ENCODE measurements at regions not wholly inside any gene's neighbourhood (a gene's known extent, or its start where the extent isn't known, plus 50 kb on each side); places are given as distances from the start of the nearest gene placed in this dataset.

DNA sequence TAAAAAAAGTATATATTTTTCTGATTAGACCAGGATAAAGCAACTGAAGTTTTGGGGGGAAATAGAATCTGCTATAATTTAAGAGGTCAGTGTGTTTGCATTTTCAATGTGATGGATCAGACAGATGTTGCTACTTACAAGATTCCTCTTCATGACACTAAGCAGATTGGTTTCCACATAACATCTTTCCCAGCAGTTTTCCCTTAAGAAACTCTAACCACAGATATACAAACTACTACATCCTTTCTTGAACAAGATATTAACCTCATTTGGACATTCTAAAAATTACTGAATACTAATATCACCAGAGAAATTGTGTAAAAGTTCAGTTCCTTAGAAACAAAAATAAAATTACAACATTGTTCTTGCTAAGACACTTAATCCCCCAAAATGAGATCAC is 106.7 kb upstream of the GUCY1A1 start:
- Histone ChIP-seq H3K4me1 (ENCODE audit: control insufficient read depth in 1 of 2, insufficient read depth in 1 of 2, low read depth in 1 of 2, low read length in 1 of 2) (no peaks in the 10 kb centered on the region), H3K9me3 (no peaks in the 10 kb centered on the region), H3K27ac (no peak overlapping the region), H3K4me3 (ENCODE audit: low read depth in 1 of 2, low read length in 1 of 2) (no peak overlapping the region), H3K27me3 (no peaks in the 10 kb centered on the region), H3K36me3 (no peaks in the 10 kb centered on the region)
- TF ChIP-seq, protein P1, sequence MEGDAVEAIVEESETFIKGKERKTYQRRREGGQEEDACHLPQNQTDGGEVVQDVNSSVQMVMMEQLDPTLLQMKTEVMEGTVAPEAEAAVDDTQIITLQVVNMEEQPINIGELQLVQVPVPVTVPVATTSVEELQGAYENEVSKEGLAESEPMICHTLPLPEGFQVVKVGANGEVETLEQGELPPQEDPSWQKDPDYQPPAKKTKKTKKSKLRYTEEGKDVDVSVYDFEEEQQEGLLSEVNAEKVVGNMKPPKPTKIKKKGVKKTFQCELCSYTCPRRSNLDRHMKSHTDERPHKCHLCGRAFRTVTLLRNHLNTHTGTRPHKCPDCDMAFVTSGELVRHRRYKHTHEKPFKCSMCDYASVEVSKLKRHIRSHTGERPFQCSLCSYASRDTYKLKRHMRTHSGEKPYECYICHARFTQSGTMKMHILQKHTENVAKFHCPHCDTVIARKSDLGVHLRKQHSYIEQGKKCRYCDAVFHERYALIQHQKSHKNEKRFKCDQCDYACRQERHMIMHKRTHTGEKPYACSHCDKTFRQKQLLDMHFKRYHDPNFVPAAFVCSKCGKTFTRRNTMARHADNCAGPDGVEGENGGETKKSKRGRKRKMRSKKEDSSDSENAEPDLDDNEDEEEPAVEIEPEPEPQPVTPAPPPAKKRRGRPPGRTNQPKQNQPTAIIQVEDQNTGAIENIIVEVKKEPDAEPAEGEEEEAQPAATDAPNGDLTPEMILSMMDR (IDR thresholded peaks at IDR 0.05) = no peak

DNA sequence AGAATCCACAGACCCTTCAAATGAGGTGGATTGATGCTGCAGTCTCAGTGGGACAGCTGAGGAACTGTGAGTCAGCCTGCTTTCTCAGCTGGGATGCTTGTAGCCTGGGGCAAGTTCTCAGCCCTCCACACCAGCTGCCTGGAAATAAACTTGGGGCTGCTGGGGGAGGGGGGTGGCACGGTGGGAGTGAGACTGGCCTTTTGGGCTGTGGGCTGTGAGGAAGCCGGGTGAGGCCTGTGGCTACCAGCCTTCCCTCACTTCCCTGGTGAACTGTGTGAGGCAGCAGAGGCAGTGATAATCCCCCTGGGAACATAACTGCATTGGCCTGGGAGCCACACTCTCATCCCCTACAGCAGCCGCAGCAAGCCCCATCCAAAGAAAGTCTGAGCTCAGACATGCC is 114.5 kb upstream of the GUCY1A1 start:
- H3K4me3 ChIP-seq (ENCODE audit: low read depth in 1 of 2, low read length in 1 of 2) = no peak overlapping the region
- H3K36me3 ChIP-seq = no peaks in the 10 kb centered on the region
- no peaks in the 10 kb centered on the region for H3K27me3 ChIP-seq
- no peaks in the 10 kb centered on the region for H3K4me1 ChIP-seq (ENCODE audit: control insufficient read depth in 1 of 2, insufficient read depth in 1 of 2, low read depth in 1 of 2, low read length in 1 of 2)
- no peaks in the 10 kb centered on the region for H3K9me3 ChIP-seq
- TF ChIP-seq, protein P1 (IDR thresholded peaks at IDR 0.05) = no peak
- no peak overlapping the region for H3K27ac ChIP-seq

GRCh38 chr4:155548173-155548572 is 118.5 kb upstream of the GUCY1A1 start:
- Histone ChIP-seq H3K4me3 (ENCODE audit: low read depth in 1 of 2, low read length in 1 of 2) (no peak overlapping the region), H3K27me3 (no peaks in the 10 kb centered on the region), H3K27ac (no peak overlapping the region), H3K9me3 (no peaks in the 10 kb centered on the region), H3K36me3 (no peaks in the 10 kb centered on the region), H3K4me1 (ENCODE audit: control insufficient read depth in 1 of 2, insufficient read depth in 1 of 2, low read depth in 1 of 2, low read length in 1 of 2) (no peaks in the 10 kb centered on the region)
- TF ChIP-seq, protein P1 (IDR thresholded peaks at IDR 0.05) = no peak

GRCh38 chr4:155546451-155546850 is 120.2 kb upstream of the GUCY1A1 start:
- Histone ChIP-seq H3K4me1 (ENCODE audit: control insufficient read depth in 1 of 2, insufficient read depth in 1 of 2, low read depth in 1 of 2, low read length in 1 of 2) (no peaks in the 10 kb centered on the region), H3K4me3 (ENCODE audit: low read depth in 1 of 2, low read length in 1 of 2) (no peak overlapping the region), H3K9me3 (no peaks in the 10 kb centered on the region), H3K27me3 (no peaks in the 10 kb centered on the region), H3K36me3 (no peaks in the 10 kb centered on the region), H3K27ac (no peak overlapping the region)
- TF ChIP-seq, protein P1 (IDR thresholded peaks at IDR 0.05) = no peak

DNA sequence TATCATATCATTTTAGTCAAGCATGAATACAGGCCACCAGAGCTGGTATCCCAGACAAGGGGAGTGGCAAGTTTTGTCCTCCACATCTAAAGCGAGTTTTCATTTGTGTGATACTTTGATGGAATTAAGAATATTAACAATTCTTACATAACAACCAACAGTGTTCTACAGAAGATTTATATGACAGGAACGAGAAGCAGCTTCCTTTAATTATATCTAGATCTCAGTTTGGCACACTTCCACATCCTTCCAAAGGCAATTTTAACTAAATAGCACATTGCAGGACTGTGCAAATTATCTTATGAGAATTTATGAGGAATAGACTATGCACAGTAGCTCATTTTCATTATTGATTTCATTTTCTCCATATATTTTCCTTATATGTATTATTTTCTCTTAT is 121.2 kb upstream of the GUCY1A1 start:
- Histone ChIP-seq H3K27ac (no peak overlapping the region), H3K9me3 (no peaks in the 10 kb centered on the region), H3K4me1 (ENCODE audit: control insufficient read depth in 1 of 2, insufficient read depth in 1 of 2, low read depth in 1 of 2, low read length in 1 of 2) (no peaks in the 10 kb centered on the region), H3K27me3 (no peaks in the 10 kb centered on the region), H3K36me3 (no peaks in the 10 kb centered on the region), H3K4me3 (ENCODE audit: low read depth in 1 of 2, low read length in 1 of 2) (no peak overlapping the region)
- TF ChIP-seq, protein P1 (IDR thresholded peaks at IDR 0.05) = no peak

DNA sequence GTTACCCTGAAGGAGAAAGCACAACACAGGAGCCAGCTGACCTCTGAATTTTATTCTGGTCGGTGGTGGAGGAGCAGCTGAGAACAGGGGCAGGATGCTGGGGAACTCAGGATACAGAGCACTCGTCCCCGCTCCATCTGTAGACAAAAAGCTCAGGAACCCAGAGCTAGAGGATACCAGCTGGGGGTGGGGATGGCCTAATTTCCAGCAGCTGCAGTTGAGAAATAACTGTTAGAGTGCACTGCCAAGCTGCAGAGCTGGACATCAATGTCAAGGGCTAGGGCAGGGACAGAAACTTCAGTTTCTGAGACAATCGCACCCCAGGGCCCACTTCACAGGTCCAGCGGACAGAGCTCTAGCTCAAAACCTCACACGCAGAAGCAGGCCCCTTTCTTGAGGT is 122.1 kb upstream of the GUCY1A1 start:
- Histone ChIP-seq H3K4me3 (ENCODE audit: low read depth in 1 of 2, low read length in 1 of 2) (no peak overlapping the region), H3K27me3 (no peaks in the 10 kb centered on the region), H3K4me1 (ENCODE audit: control insufficient read depth in 1 of 2, insufficient read depth in 1 of 2, low read depth in 1 of 2, low read length in 1 of 2) (no peaks in the 10 kb centered on the region), H3K36me3 (no peaks in the 10 kb centered on the region), H3K9me3 (no peaks in the 10 kb centered on the region), H3K27ac (no peak overlapping the region)
- TF ChIP-seq, protein P1 (IDR thresholded peaks at IDR 0.05) = no peak
